C4-2B (cell line): ENCODE measurements at regions not wholly inside any gene's neighbourhood (a gene's known extent, or its start where the extent isn't known, plus 50 kb on each side); places are given as distances from the start of the nearest gene placed in this dataset.

Source experiments
- H3K27ac ChIP-seq: fragments of 450-650 bp; 2 replicates; pipeline ENCODE4 v1.5.1; 2017
- CTCF ChIP-seq: fragments of 450-650 bp; conservative IDR thresholded peaks from 2 replicates; pipeline ENCODE4 v1.5.1; 2017; ENCODE audit warnings: mild to moderate bottlenecking
- ZFX ChIP-seq: fragments of 450-650 bp; IDR thresholded peaks from 2 replicates; pipeline ENCODE4 v1.6.1; 2017

GRCh38 chr1:219792337-219793021, 135.9 kb downstream of the SLC30A10 start:
- H3K27ac ChIP-seq: no peak overlapping the region
- TF ChIP-seq ZFX: no peak
- no peak for TF ChIP-seq CTCF

- no peak overlapping the region for H3K27ac ChIP-seq
- TF ChIP-seq CTCF: no peak
- TF ChIP-seq ZFX: no peak
Measured at GRCh38 chr1:219791766-219792165, 136.6 kb downstream of the SLC30A10 start.

GRCh38 chr1:219790834-219791615, 137.3 kb downstream of the SLC30A10 start:
- TF ChIP-seq CTCF (no peak), ZFX (no peak)
- H3K27ac ChIP-seq: no peak overlapping the region

- TF ChIP-seq CTCF (no peak), ZFX (no peak)
- no peak overlapping the region for H3K27ac ChIP-seq
Measured at GRCh38 chr1:219788700-219789099, 139.7 kb downstream of the SLC30A10 start.

GRCh38 chr1:219788091-219788490, 140.3 kb downstream of the SLC30A10 start:
- H3K27ac ChIP-seq: no peak overlapping the region
- no peak for TF ChIP-seq CTCF
- TF ChIP-seq ZFX: no peak

- no peak overlapping the region for H3K27ac ChIP-seq
- no peak for TF ChIP-seq CTCF
- TF ChIP-seq ZFX: no peak
Measured at GRCh38 chr1:219784660-219785381, 143.5 kb downstream of the SLC30A10 start.
